CD4-positive, alpha-beta T cell treated with Interleukin-4 for 4 hours (primary cell): ENCODE measurements at regions not wholly inside any gene's neighbourhood (a gene's known extent, or its start where the extent isn't known, plus 50 kb on each side); places are given as distances from the start of the nearest gene placed in this dataset.
"Not testable (repeated sequence)": the region's sequence is repeated elsewhere in the genome, so short reads cannot be mapped to it uniquely, and the experiment has no call there.

Source experiments
- DNase-seq: peaks from one replicate; pipeline ENCODE4 v3.0.0-alpha.2; 2020

GRCh38 chr20:23299673-23300050, 50.9 kb upstream of the NXT1 start:
- no peak for DNase-seq

- DNase-seq, result no peak
Observed at GRCh38 chr20:23298926-23299672, 51.5 kb upstream of the NXT1 start.

- no peak for DNase-seq
Observed at GRCh38 chr20:23298155-23298554, 52.4 kb upstream of the NXT1 start.

- no peak for DNase-seq
Observed at GRCh38 chr20:23296841-23297701, 53.5 kb upstream of the NXT1 start.

GRCh38 chr20:23295934-23296333, 54.7 kb upstream of the NXT1 start:
- DNase-seq, result no peak

- no peak for DNase-seq
Observed at GRCh38 chr20:23294671-23295070, 55.9 kb upstream of the NXT1 start.

GRCh38 chr20:23294166-23294565, 56.4 kb upstream of the NXT1 start:
- DNase-seq, result no peak

- no peak for DNase-seq
Observed at GRCh38 chr20:23293689-23294088, 56.9 kb upstream of the NXT1 start.

- not testable (repeated sequence) for DNase-seq
Observed at GRCh38 chr20:23292311-23292710, 58.3 kb upstream of the NXT1 start.

GRCh38 chr20:23291575-23292240, 58.9 kb upstream of the NXT1 start:
- no peak for DNase-seq

GRCh38 chr20:23290761-23291574, 59.6 kb upstream of the NXT1 start:
- DNase-seq, result no peak

- no peak for DNase-seq
Observed at GRCh38 chr20:23289724-23290395, 60.7 kb upstream of the NXT1 start.

GRCh38 chr20:23289249-23289648, 61.3 kb upstream of the NXT1 start:
- DNase-seq, result no peak

GRCh38 chr20:23287354-23288190, 63.0 kb upstream of the NXT1 start:
- no peak for DNase-seq

GRCh38 chr20:23286346-23286745, 64.2 kb upstream of the NXT1 start:
- DNase-seq, result no peak

- no peak for DNase-seq
Observed at GRCh38 chr20:23285536-23285935, 65.1 kb upstream of the NXT1 start.

GRCh38 chr20:23284009-23284408, 66.6 kb upstream of the NXT1 start:
- DNase-seq, result no peak

- DNase-seq, result no peak
Observed at GRCh38 chr20:23283096-23283850, 67.3 kb upstream of the NXT1 start.

- no peak for DNase-seq
Observed at GRCh38 chr20:23282546-23282945, 68.0 kb upstream of the NXT1 start.

- DNase-seq, result no peak
Observed at GRCh38 chr20:23282111-23282510, 68.5 kb upstream of the NXT1 start.

- no peak for DNase-seq
Observed at GRCh38 chr20:23279836-23280235, 70.8 kb upstream of the NXT1 start.
